H9 (cell line): ENCODE measurements at regions not wholly inside any gene's neighbourhood (a gene's known extent, or its start where the extent isn't known, plus 50 kb on each side); places are given as distances from the start of the nearest gene placed in this dataset.

ENCODE experiments used
- DNase-seq: peaks from one replicate; pipeline ENCODE4 v3.0.0-alpha.2; 2017
- H2AFZ ChIP-seq: one replicate; pipeline ENCODE4 v1.6.1; 2013; ENCODE audit warnings: mild to moderate bottlenecking, low read length, control low read depth, moderate library complexity
- H2AK5ac ChIP-seq: 2 replicates; pipeline ENCODE4 v1.6.1; 2013; ENCODE audit warnings: low read length, control low read depth, mixed read lengths; ENCODE audit not compliant: insufficient read length
- H2BK120ac ChIP-seq: one replicate; pipeline ENCODE4 v1.6.1; 2013; ENCODE audit warnings: low read depth, mild to moderate bottlenecking, low read length, control low read depth, inconsistent platforms; ENCODE audit not compliant: poor library complexity, severe bottlenecking
- H2BK12ac ChIP-seq: 2 replicates; pipeline ENCODE4 v1.6.1; 2013; ENCODE audit warnings: low read length, control low read depth, mixed read lengths, low read depth; ENCODE audit not compliant: insufficient read length
- H2BK15ac ChIP-seq: 2 replicates; pipeline ENCODE4 v1.6.1; 2013; ENCODE audit warnings: low read depth, low read length, control low read depth
- H2BK20ac ChIP-seq: one replicate; pipeline ENCODE4 v1.6.1; 2013; ENCODE audit warnings: low read depth, mild to moderate bottlenecking, low read length, control low read depth, inconsistent platforms; ENCODE audit not compliant: poor library complexity, severe bottlenecking
- H2BK5ac ChIP-seq: 2 replicates; pipeline ENCODE4 v1.6.1; 2013; ENCODE audit warnings: low read length, control low read depth, mixed read lengths; ENCODE audit not compliant: insufficient read length
- H3K14ac ChIP-seq: 2 replicates; pipeline ENCODE4 v1.6.1; 2013; ENCODE audit warnings: low read length, control low read depth; ENCODE audit not compliant: insufficient read depth
- H3K18ac ChIP-seq: 2 replicates; pipeline ENCODE4 v1.6.1; 2013; ENCODE audit warnings: low read depth, mild to moderate bottlenecking, mixed read lengths, low read length, control low read depth; ENCODE audit not compliant: insufficient read length
- H3K23ac ChIP-seq: 2 replicates; pipeline ENCODE4 v1.6.1; 2013; ENCODE audit warnings: low read length, control low read depth, mixed read lengths, low read depth; ENCODE audit not compliant: insufficient read length
- H3K23me2 ChIP-seq: 2 replicates; pipeline ENCODE4 v1.6.1; 2013; ENCODE audit warnings: low read depth, mild to moderate bottlenecking, mixed read lengths, low read length, control low read depth; ENCODE audit not compliant: insufficient read length, poor library complexity, severe bottlenecking
- H3K27ac ChIP-seq: 2 replicates; pipeline ENCODE4 v1.5.1; 2013; ENCODE audit warnings: low read length, control low read depth, mixed read lengths, low read depth; ENCODE audit not compliant: insufficient read length
- H3K27me3 ChIP-seq: 2 replicates; pipeline ENCODE4 v1.6.1; 2013; ENCODE audit warnings: low read length, control low read depth, inconsistent platforms; ENCODE audit not compliant: insufficient read depth
- H3K4ac ChIP-seq: 2 replicates; pipeline ENCODE4 v1.6.1; 2013; ENCODE audit warnings: low read depth, mild to moderate bottlenecking, control low read depth, inconsistent platforms, low read length, moderate library complexity
- H3K4me1 ChIP-seq: 2 replicates; pipeline ENCODE4 v1.6.1; 2013; ENCODE audit warnings: low read length, control low read depth, inconsistent platforms; ENCODE audit not compliant: insufficient read depth
- H3K4me2 ChIP-seq: 2 replicates; pipeline ENCODE4 v1.6.1; 2013; ENCODE audit warnings: low read length, control low read depth, mixed read lengths; ENCODE audit not compliant: insufficient read length, insufficient read depth
- H3K56ac ChIP-seq: 2 replicates; pipeline ENCODE4 v1.6.1; 2013; ENCODE audit warnings: low read depth, mild to moderate bottlenecking, mixed read lengths, low read length, control low read depth; ENCODE audit not compliant: insufficient read length
- H3K79me1 ChIP-seq: 2 replicates; pipeline ENCODE4 v1.6.1; 2013; ENCODE audit warnings: low read depth, mild to moderate bottlenecking, moderate library complexity, low read length, control low read depth, inconsistent platforms; ENCODE audit not compliant: insufficient read depth, poor library complexity, severe bottlenecking
- H3K79me2 ChIP-seq: 2 replicates; pipeline ENCODE4 v1.6.1; 2013; ENCODE audit warnings: low read length, control low read depth, inconsistent platforms; ENCODE audit not compliant: insufficient read depth
- H3K9ac ChIP-seq: 2 replicates; pipeline ENCODE4 v1.6.1; 2013; ENCODE audit warnings: low read length, control low read depth, mixed read lengths; ENCODE audit not compliant: insufficient read length; ENCODE audit errors: extremely low read depth
- H3K9me3 ChIP-seq: one replicate; pipeline ENCODE4 v1.6.1; 2013; ENCODE audit warnings: low read depth, low read length, inconsistent platforms; ENCODE audit not compliant: control insufficient read depth
- H3T11ph ChIP-seq: one replicate; pipeline ENCODE4 v1.6.1; 2013; ENCODE audit warnings: mild to moderate bottlenecking, low read length, control low read depth, inconsistent platforms
- H4K20me1 ChIP-seq: one replicate; pipeline ENCODE4 v1.6.1; 2013; ENCODE audit not compliant: control insufficient read depth, insufficient read length, insufficient read depth
- H4K5ac ChIP-seq: 2 replicates; pipeline ENCODE4 v1.6.1; 2013; ENCODE audit warnings: low read depth, mild to moderate bottlenecking, mixed read lengths, low read length, control low read depth; ENCODE audit not compliant: insufficient read length
- H4K8ac ChIP-seq: replicated peaks from 2 replicates; pipeline ENCODE4 v1.6.1; 2013; ENCODE audit warnings: low read length, control low read depth, mixed read lengths, low read depth; ENCODE audit not compliant: insufficient read length
- H4K91ac ChIP-seq: 2 replicates; pipeline ENCODE4 v1.6.1; 2013; ENCODE audit warnings: low read depth, mild to moderate bottlenecking, moderate library complexity, mixed read lengths, low read length, control low read depth; ENCODE audit not compliant: insufficient read length
- H3K27ac Mint-ChIP-seq, 3 experiments: 2 replicates in 2 of 3; 3 replicates in 1 of 3; pipeline ENCODE4 v1.8.0; 2020 to 2021; ENCODE audit warnings: mixed read lengths in 3 of 3, mild to moderate bottlenecking in 1 of 3, moderate library complexity in 1 of 3
- H3K27me3 Mint-ChIP-seq: 2 replicates; pipeline ENCODE4 v1.8.0; 2021; ENCODE audit warnings: low read depth, mild to moderate bottlenecking, moderate library complexity, mixed read lengths
- H3K36me3 Mint-ChIP-seq, 3 experiments: 2 replicates in 2 of 3; 3 replicates in 1 of 3; pipeline ENCODE4 v1.8.0; 2020 to 2021; ENCODE audit warnings: low read depth in 3 of 3, mixed read lengths in 3 of 3; ENCODE audit not compliant: insufficient read depth in 1 of 3
- H3K4me1 Mint-ChIP-seq, 2 experiments: 2 replicates each; pipeline ENCODE4 v1.8.0; 2020; ENCODE audit warnings: mixed read lengths in 2 of 2
- H3K4me3 Mint-ChIP-seq, 2 experiments: 2 replicates in 1 of 2; 3 replicates in 1 of 2; pipeline ENCODE4 v1.8.0; 2020 to 2021; ENCODE audit warnings: mild to moderate bottlenecking in 2 of 2, mixed read lengths in 2 of 2, moderate library complexity in 1 of 2
- H3K9me3 Mint-ChIP-seq, 2 experiments: 2 replicates in 1 of 2; 3 replicates in 1 of 2; pipeline ENCODE4 v1.8.0; 2020; ENCODE audit warnings: mild to moderate bottlenecking in 2 of 2, mixed read lengths in 2 of 2, moderate library complexity in 1 of 2
- WGBS: extraction: QIAGEN DNeasy Blood & Tissue Kit; methylation state at CpG from one replicate; pipeline ENCODE4 v1.1.7; 2013; ENCODE audit warnings: missing lambda C conversion rate, low lambda C conversion rate, mixed read lengths; ENCODE audit not compliant: insufficient read length; ENCODE audit errors: extremely low coverage; 5-methylcytosine and 5-hydroxymethylcytosine counted together
- TF ChIP-seq, protein P1 (sequence below): fragments of 200-600 bp; sonication (generic); conservative IDR thresholded peaks from 3 replicates; pipeline ENCODE4 v1.8.0; 2021; ENCODE audit warnings: antibody characterized with exemption, mild to moderate bottlenecking

DNA sequence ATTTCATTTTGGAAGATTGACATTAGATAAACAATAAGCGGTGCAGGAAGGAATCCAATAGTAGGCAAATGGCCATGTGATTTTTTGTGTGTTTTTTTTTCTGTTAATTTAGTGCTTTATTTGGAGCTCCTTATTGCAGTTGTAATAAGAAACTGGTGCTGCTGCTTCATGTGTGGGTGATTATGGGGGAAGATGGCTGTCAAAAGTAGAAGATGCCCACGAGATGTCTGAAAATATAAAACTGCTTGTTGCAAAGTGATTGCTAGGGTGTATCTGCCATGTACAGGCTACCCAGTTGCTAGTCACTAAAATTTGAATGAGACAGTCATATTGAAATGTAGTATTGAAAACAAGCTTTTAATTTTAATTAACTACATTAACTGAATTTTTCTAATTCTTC, 216.7 kb upstream of the FTMT start:
- Histone ChIP-seq H2BK12ac (no peak overlapping the region), H3K9me3 (no peaks in the 10 kb centered on the region), H2AK5ac (no peak overlapping the region), H3K56ac (no peak overlapping the region), H3K79me1 (no peaks in the 10 kb centered on the region), H3K4me1 (no peaks in the 10 kb centered on the region), H3K27ac (no peak overlapping the region), H3K79me2 (no peaks in the 10 kb centered on the region), H3T11ph (no peak overlapping the region), H2BK15ac (no peak overlapping the region), H3K4ac (no peak overlapping the region), H3K18ac (no peak overlapping the region), H3K23ac (no peak overlapping the region), H3K23me2 (no peaks in the 10 kb centered on the region), H3K9ac (no peak overlapping the region), H3K27me3 (no peaks in the 10 kb centered on the region), H2BK20ac (no peak overlapping the region), H4K91ac (no peak overlapping the region), H4K8ac (no peak overlapping the region), H2AFZ (no peak overlapping the region), H4K20me1 (no peaks in the 10 kb centered on the region), H4K5ac (no peak overlapping the region), H2BK120ac (no peak overlapping the region), H3K14ac (no peak overlapping the region), H3K4me2 (no peak overlapping the region), H2BK5ac (no peak overlapping the region)
- DNase-seq: no peak
- TF ChIP-seq, protein P1, sequence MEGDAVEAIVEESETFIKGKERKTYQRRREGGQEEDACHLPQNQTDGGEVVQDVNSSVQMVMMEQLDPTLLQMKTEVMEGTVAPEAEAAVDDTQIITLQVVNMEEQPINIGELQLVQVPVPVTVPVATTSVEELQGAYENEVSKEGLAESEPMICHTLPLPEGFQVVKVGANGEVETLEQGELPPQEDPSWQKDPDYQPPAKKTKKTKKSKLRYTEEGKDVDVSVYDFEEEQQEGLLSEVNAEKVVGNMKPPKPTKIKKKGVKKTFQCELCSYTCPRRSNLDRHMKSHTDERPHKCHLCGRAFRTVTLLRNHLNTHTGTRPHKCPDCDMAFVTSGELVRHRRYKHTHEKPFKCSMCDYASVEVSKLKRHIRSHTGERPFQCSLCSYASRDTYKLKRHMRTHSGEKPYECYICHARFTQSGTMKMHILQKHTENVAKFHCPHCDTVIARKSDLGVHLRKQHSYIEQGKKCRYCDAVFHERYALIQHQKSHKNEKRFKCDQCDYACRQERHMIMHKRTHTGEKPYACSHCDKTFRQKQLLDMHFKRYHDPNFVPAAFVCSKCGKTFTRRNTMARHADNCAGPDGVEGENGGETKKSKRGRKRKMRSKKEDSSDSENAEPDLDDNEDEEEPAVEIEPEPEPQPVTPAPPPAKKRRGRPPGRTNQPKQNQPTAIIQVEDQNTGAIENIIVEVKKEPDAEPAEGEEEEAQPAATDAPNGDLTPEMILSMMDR: no peak
- H3K4me1 Mint-ChIP-seq: peaks cover 3 to 5% of the 10 kb centered on the region in 2 experiments
- no CpG with 5 or more reads among the region's 2 CpGs for WGBS
- no peaks in the 10 kb centered on the region for H3K36me3 Mint-ChIP-seq
- no peak overlapping the region for H3K4me3 Mint-ChIP-seq
- no peaks in the 10 kb centered on the region for H3K9me3 Mint-ChIP-seq
- H3K27me3 Mint-ChIP-seq: no peaks in the 10 kb centered on the region
- no peak overlapping the region for H3K27ac Mint-ChIP-seq
